Activated naive CD4-positive, alpha-beta T cell treated with Interleukin-2 at 50 U/mL for 16 hours (primary cell): ENCODE measurements at regions not wholly inside any gene's neighbourhood (a gene's known extent, or its start where the extent isn't known, plus 50 kb on each side); places are given as distances from the start of the nearest gene placed in this dataset.
"Not testable (repeated sequence)": the region's sequence is repeated elsewhere in the genome, so short reads cannot be mapped to it uniquely, and the experiment has no call there.

Experiments
- DNase-seq: peaks from one replicate; pipeline ENCODE4 v3.0.0-alpha.2; 2020

DNA sequence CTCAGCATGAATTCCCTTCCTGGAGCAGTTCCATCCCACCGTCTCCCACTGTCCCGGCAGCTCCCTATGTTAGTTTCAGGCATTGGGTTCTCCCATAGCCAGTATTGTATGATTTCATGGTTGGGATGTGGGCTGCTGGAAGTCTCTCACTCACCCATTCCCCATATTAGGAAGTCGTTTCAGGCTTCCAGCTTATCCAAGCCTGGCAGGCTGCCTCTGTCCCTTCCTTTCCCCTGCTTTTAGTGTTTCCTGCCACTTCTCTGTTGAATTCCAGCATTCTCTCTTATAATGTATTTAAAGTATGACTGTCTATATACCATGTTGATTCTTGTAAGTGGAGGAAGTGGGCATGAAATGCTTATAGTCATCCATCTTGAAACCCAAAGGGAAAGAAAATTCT, 309.7 kb upstream of the RBMS3 start:
- no peak for DNase-seq

- DNase-seq, result no peak
Observed at GRCh38 chr3:28972921-28973320, 307.9 kb upstream of the RBMS3 start.

DNA sequence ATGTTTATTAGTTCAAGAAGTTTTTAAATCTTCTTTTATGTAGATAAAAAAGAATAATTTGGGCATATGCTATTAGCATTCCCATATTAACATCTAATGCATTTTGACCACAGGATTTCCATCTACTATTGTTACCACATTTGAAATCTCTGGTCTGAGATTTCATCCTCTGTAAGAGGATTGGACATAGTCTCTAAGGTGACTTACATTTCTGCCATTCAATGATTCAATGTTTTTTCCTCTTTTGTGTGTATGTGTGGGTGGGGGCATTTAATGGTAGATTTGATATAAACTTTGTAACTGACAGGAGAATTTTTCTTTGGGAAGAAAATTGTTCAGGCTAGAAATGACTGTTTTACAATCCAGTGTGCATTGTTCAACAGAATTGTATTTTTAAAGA, 307.3 kb upstream of the RBMS3 start:
- no peak for DNase-seq

GRCh38 chr3:28978092-28978491, 302.8 kb upstream of the RBMS3 start:
- DNase-seq, result no peak

DNA sequence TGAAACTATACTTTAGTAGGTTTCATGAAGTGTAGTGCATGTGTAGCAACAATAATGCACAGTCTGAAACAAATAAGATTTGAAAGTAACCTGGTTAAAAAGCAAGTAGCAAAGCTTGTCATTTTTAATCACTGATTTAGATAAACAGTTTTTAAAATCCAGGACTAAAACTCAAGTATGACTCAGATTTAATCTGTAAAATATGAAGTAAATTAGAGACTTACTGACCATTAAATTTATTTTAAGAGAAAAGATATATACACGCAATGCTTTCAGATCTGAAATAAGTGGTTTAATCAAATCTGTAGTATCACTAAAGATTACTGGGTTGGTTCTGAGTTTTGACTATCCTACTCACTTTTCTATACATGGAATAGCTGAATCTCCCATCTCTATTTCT, 300.7 kb upstream of the RBMS3 start:
- DNase-seq, result no peak

GRCh38 chr3:28980631-28981030, 300.2 kb upstream of the RBMS3 start:
- DNase-seq, result no peak

DNA sequence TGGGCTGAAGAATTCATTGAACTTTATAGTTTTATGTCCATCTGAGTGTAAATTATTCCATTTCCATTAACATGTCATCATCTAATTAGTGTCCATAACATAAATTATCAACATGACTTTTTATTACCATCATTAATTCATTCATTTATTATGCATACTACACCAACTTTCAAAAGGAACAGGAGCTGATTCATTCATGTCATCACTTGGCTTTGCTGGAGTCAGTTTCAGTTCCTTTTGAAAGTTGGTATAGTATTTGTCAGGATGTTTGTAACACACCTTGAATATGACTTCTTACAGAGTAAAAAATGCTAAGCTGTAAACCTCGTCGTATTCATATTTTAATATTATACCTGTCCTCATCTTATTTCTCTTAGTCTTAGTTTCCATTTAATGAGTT, 298.0 kb upstream of the RBMS3 start:
- DNase-seq, result no peak

- no peak for DNase-seq
Observed at GRCh38 chr3:28986922-28987321, 293.9 kb upstream of the RBMS3 start.

DNA sequence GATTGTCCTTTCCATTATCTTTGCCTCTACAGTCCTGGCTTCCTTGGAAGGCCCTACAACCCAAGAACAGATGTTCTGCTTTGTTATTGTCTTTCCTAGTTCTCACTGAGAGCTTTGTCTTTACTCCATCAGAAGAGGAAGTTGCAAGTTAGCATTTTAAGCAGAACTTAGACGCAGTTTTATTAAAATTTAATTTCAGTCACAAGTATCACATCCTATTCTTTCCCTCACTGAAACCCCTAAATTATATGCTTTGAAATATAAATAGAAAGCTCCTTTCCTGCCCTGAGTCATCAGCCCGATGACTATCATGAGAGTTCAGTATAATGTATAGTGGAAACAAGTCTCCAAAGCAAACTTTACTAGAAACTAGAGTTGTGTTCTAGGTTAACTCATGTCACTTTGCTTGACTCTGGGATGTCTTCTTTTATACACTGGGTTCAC, 291.2 kb upstream of the RBMS3 start:
- DNase-seq, result no peak

DNA sequence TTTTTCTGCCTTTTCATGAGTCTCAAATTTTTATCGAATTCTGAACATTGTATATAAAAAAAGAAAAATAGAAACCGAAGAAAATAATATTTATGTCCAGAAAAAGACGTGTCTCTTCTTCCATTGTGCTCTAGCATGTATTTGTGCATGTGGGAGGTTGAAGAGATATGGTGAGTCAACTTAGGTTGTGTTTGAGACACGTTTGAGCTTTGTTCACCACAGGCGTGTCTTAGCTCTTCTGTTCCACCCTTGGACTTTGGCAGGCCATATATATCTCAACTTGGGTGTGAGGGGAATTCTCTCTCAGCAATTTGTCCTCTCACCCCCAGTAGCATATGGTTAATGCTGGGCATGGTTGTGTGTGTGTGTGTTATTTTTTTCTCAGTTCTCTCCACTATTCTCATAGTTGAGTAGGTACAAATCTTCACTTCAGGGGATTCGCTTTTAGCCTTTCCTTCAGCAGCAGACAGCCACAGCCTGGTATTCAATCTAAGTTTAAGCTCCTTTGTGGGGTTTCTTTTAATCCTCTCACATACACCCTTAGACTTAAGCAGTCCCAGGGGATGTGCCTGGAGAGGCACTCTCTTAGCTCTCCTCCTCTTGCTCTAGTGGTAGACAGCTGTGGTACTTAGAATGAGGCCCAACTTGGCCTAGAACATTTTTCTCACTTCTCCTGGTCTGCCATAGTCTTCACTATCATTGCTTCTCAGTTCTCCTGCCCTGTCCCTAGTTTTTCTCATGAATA, 286.5 kb upstream of the RBMS3 start:
- DNase-seq, result no peak

DNA sequence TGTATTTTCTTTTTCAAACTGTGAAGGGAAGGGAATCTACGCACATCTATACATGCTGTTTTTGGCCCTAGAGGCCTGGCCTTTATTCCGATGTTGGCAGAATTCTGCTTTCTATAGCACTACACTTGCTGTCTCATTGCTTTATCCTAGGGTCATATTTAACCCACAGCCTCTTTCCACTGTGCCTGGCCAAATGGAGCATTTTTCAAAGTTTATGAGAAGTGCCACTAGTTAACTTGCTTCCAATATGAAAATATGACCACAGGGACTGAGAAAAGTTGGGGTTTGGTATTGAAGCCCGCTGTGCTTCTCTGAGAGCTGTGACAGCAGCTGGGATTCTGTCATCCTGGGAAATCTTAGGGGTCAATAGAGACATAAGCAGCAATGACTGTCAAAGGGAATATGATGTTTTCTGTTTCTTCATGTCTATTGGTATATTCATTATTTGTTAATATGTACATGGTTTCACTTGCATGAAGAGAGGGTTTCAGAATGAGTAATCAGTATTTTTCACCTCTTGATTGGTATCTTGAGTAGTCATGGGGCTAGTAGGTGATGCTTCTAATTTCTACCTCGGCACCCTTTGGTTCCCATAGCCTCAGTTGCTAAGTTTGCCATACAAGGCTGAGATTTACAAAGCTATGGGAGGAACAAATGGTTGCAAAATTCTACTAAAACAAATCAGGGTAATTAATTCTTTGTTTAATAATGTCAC, 275.8 kb upstream of the RBMS3 start:
- no peak for DNase-seq

- DNase-seq, result no peak
Observed at GRCh38 chr3:29005862-29006261, 275.0 kb upstream of the RBMS3 start.

DNA sequence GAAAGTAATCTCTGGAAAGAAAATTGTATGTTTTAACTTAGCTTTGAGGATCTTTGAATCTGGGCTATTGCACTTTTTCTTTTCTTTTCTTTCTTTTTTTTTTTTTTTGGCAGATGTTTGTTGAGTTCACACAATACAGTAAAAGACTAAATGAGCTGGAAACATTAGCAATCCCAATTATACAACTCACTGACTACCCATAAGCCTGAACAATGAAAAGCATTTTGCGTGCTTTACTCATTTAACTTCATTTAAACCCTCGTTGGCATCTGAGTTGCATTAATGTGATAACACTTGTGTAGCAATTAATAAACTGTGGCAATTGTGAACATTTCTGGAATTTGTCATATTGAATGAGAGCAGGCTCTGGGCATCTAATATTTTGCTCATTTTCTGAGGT, 269.4 kb upstream of the RBMS3 start:
- DNase-seq, result no peak

DNA sequence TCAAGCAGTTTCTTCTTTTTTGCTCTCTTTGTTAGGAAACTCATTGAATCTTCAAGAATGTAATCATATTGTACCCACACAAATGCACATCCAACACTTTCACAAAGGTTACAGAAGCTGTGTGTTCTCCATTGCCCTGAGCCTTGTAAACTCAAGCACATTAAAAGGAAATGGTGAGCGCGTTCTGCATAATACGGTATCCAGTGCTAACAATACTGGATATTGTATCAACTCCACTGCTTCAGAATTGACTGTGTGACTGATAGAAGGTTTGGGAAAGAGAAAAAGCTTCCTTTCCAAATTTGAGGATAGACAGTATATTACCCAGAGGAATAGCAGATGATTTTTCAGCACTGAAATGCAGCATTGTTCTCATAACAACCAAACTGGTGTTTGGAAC, 268.9 kb upstream of the RBMS3 start:
- no peak for DNase-seq

DNA sequence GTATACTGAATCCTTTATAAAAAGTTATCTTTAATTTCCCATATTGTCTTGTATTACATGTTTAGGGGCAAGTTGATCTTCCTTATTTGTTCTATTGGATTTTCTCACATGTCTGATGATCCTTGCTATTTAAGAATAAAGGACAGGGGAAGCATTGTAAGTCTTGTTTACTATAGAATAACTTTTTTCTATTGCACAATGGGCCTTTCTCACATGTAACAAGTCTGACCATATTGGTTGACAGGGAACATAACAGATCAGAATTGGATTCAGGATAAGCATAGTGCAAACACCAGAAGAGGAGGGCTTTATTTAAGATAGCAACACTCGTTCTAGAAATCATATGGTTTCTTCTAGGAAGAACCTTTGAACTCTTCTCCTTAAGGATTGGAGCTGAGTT, 257.9 kb upstream of the RBMS3 start:
- no peak for DNase-seq

GRCh38 chr3:29026286-29026685, 254.6 kb upstream of the RBMS3 start:
- no peak for DNase-seq

DNA sequence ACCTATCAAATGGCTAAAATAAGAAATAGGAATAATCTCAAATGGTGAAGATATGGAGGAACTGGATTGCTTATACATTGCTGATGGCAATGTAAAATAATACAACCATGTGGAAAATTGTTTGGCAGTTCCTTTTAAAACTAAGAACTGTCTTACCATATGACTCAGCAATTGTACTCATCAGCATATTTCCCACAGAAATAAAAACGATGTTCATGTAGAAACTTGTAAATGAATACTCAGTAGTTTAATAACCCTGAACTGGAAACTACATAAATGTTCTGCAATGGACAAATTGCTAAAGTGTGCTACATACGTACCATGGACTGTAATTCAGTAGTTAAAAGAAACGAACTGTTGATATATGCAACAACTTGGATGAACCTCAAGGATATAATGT, 253.9 kb upstream of the RBMS3 start:
- DNase-seq, result no peak

DNA sequence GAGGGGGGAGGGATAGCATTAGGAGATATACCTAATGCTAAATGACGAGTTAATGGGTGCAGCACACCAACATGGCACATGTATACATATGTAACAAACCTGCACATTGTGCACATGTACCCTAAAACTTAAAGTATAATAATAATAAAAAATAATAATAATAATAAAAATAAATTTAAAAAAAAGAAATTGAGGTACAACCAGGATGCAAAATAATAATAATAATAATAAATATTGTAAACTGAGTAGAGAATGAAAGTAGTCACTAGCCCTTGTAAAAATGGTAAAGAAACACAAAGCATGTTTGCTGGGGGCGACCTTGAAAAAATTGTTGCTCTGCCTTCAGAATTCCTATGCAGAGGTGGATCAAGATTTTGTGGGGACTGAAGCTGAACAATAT, 249.7 kb upstream of the RBMS3 start:
- DNase-seq, result not testable (repeated sequence)

DNA sequence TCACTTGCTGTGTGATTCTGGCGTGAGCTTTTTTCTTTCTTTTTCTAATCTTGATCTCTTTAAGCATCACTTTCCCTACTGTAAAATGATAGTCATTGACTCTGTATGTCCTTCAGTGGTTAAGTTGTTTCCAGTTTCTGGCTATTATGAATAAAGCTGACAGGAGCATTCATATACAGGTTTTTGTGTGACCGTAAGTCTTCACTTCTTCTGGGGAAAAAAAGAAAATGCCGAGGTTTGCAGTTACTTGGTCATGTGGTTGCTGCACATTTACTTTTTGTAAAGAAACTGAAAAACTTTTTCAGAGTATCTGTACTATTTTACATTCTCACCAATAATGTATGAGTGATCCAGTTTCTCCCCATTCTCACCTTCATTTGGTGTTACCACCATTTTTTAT, 247.4 kb upstream of the RBMS3 start:
- no peak for DNase-seq

- no peak for DNase-seq
Observed at GRCh38 chr3:29050155-29050554, 230.7 kb upstream of the RBMS3 start.

DNA sequence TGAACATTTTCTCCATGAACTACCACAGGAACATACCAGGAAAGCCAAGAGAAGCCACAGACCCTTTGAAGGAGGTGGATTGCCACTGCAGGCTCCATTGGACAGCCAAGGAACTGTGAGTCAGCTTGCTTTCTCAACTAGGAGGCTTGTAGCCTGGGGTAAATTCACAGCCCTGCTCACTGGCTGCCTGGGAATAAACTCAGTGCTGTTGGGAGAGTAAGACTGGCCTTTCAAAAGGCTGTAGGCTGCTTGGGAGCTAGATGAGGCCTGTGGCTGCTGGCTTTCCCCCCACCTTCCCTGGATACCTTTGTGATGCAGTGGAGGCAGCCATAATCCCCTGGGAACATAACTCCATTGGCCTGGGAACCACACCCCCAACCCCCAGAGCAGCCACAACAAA, 223.5 kb upstream of the RBMS3 start:
- DNase-seq, result no peak

GRCh38 chr3:29064085-29064484, 216.8 kb upstream of the RBMS3 start:
- DNase-seq, result no peak

- no peak for DNase-seq
Observed at GRCh38 chr3:29065211-29065785, 215.6 kb upstream of the RBMS3 start.

GRCh38 chr3:29067007-29067406, 213.9 kb upstream of the RBMS3 start:
- DNase-seq, result no peak
